GM19239 (cell line): ENCODE measurements at regions not wholly inside any gene's neighbourhood (a gene's known extent, or its start where the extent isn't known, plus 50 kb on each side); places are given as distances from the start of the nearest gene placed in this dataset.

Experiments
- DNase-seq: peaks from one replicate; pipeline ENCODE4 v3.0.0; 2011; ENCODE audit warnings: low spot score; ENCODE audit not compliant: insufficient read length
- FAIRE-seq: peaks from 2 replicates; lab custom pipeline; 2011; peaks lifted over from hg19 to GRCh38; lab: Jason Lieb, UNC

GRCh38 chr13:34862716-34863115 is 79.4 kb upstream of the NBEA start:
- no peak for DNase-seq
- FAIRE-seq = no peak

- no peak for FAIRE-seq
Observed at GRCh38 chr13:34863360-34864135, 78.5 kb upstream of the NBEA start.

GRCh38 chr13:34864671-34865070 is 77.4 kb upstream of the NBEA start:
- DNase-seq = no peak

More at GRCh38 chr13:34863360-34864135, 78.5 kb upstream of the NBEA start:
- DNase-seq = no peak

GRCh38 chr13:34867590-34867989 is 74.5 kb upstream of the NBEA start:
- DNase-seq = no peak
- no peak for FAIRE-seq

More at GRCh38 chr13:34864671-34865070, 77.4 kb upstream of the NBEA start:
- FAIRE-seq = no peak

- FAIRE-seq = no peak
- no peak for DNase-seq
Observed at GRCh38 chr13:34868733-34869132, 73.3 kb upstream of the NBEA start.

- FAIRE-seq = no peak
Observed at GRCh38 chr13:34869696-34870095, 72.4 kb upstream of the NBEA start.

GRCh38 chr13:34878329-34878728 is 63.7 kb upstream of the NBEA start:
- DNase-seq (no peak), FAIRE-seq (no peak)

More at GRCh38 chr13:34869696-34870095, 72.4 kb upstream of the NBEA start:
- no peak for DNase-seq

- FAIRE-seq = no peak
- DNase-seq = no peak
Observed at GRCh38 chr13:34879851-34880250, 62.2 kb upstream of the NBEA start.

- DNase-seq = no peak
- no peak for FAIRE-seq
Observed at GRCh38 chr13:34881494-34881893, 60.6 kb upstream of the NBEA start.

- FAIRE-seq = no peak
- no peak for DNase-seq
Observed at GRCh38 chr13:34883396-34883795, 58.7 kb upstream of the NBEA start.

GRCh38 chr13:34884366-34884765 is 57.7 kb upstream of the NBEA start:
- FAIRE-seq (no peak), DNase-seq (no peak)

- FAIRE-seq (no peak), DNase-seq (no peak)
Observed at GRCh38 chr13:34886121-34886875, 55.8 kb upstream of the NBEA start.

GRCh38 chr13:34886987-34887386 is 55.1 kb upstream of the NBEA start:
- FAIRE-seq (no peak), DNase-seq (no peak)
